K562 (cell line): ENCODE measurements at regions not wholly inside any gene's neighbourhood (a gene's known extent, or its start where the extent isn't known, plus 50 kb on each side); places are given as distances from the start of the nearest gene placed in this dataset.

ENCODE experiments used
- ATAC-seq: fragments of 200-7000 bp; cut with Tn5 transposase; 3 replicates; pipeline ENCODE4 v1.9.1; 2020; ENCODE audit warnings: moderate library complexity
- BruUV-seq: library from RNA; stranded (reverse); fragments of 400-500 nt; replicated peaks from 2 replicates; lab custom pipeline; 2021; lab: Mats Ljungman, UMichigan
- CTCF ChIA-PET: fragments of 300-600 bp; formaldehyde crosslinking; extraction: SDS; loops from one replicate; lab custom pipeline; 2021; ENCODE audit warnings: low intra/inter-chr PET ratio; lab: Yijun Ruan, JAX
- POLR2A ChIA-PET: fragments of 300-600, 350-650 bp; sonication (Branson Sonifier 250); formaldehyde crosslinking; extraction: SDS; loops from one replicate; lab custom pipeline; 2021; ENCODE audit warnings: antibody characterized with exemption, inconsistent platforms; lab: Yijun Ruan, JAX
- DNase-seq, 4 experiments: peaks; one replicate each; pipeline versions ENCODE4 v3.0.0 to v3.0.0-alpha.2; 2011 to 2018; ENCODE audit warnings: low spot score in 3 of 4, mixed read lengths in 3 of 4; ENCODE audit errors: extremely low read depth in 1 of 4
- FAIRE-seq: peaks from 2 replicates; lab custom pipeline; 2011; peaks lifted over from hg19 to GRCh38; lab: Jason Lieb, UNC
- H2AFZ ChIP-seq: 2 replicates; pipeline ENCODE4 v1.6.0; 2011; ENCODE audit warnings: low read depth, low read length, control low read depth, inconsistent platforms
- H3K27ac ChIP-seq: fragments of 200-600 bp; 3 replicates; pipeline ENCODE4 v1.8.0; 2011; ENCODE audit warnings: low read depth, mild to moderate bottlenecking, control low read depth, inconsistent platforms, low read length, moderate library complexity, mixed read lengths; ENCODE audit errors: extremely low read depth
- H3K27me3 ChIP-seq, 2 experiments: fragments of 300-600 bp in 1 of 2; 2 replicates in 1 of 2; 3 replicates in 1 of 2; pipeline versions ENCODE4 v1.6.0 to v1.8.0; 2011; ENCODE audit warnings: inconsistent platforms in 2 of 2, low read length in 2 of 2, mild to moderate bottlenecking in 1 of 2, mixed read lengths in 1 of 2, moderate library complexity in 1 of 2; ENCODE audit not compliant: control insufficient read depth in 2 of 2, insufficient read depth in 2 of 2
- H3K36me3 ChIP-seq: fragments of 300-600 bp; 3 replicates; pipeline ENCODE4 v1.8.0; 2011; ENCODE audit warnings: mild to moderate bottlenecking, low read length, inconsistent platforms; ENCODE audit not compliant: control insufficient read depth, insufficient read depth
- H3K4me1 ChIP-seq, 2 experiments: fragments of 200-600 bp in 1 of 2; replicated peaks in 1 of 2; 2 replicates in 1 of 2; 3 replicates in 1 of 2; pipeline versions ENCODE4 v1.5.1 to v1.8.0; 2011; ENCODE audit warnings: inconsistent platforms in 2 of 2, low read length in 2 of 2, mild to moderate bottlenecking in 1 of 2, mixed read lengths in 1 of 2, moderate library complexity in 1 of 2; ENCODE audit not compliant: control insufficient read depth in 2 of 2, insufficient read depth in 2 of 2
- H3K4me2 ChIP-seq: 2 replicates; pipeline ENCODE4 v1.6.1; 2011; ENCODE audit warnings: low read length, control low read depth, inconsistent platforms, mixed read lengths; ENCODE audit not compliant: insufficient read depth
- H3K4me3 ChIP-seq: fragments of 200-600 bp; sonication (generic), shearing (Covaris generic); 2 replicates; pipeline ENCODE4 v1.5.1; 2016; ENCODE audit warnings: control low read depth, inconsistent platforms
- H3K79me2 ChIP-seq: fragments of 200-600 bp; 3 replicates; pipeline ENCODE4 v1.8.0; 2011; ENCODE audit warnings: low read length, inconsistent platforms; ENCODE audit not compliant: control insufficient read depth, insufficient read depth
- H3K9ac ChIP-seq, 2 experiments: 2 replicates each; pipeline versions ENCODE4 v1.6.0 to v1.6.1; 2011; ENCODE audit warnings: low read depth in 2 of 2, low read length in 2 of 2, control low read depth in 1 of 2, inconsistent platforms in 1 of 2, mild to moderate bottlenecking in 1 of 2, mixed read lengths in 1 of 2; ENCODE audit not compliant: insufficient read depth in 1 of 2
- H3K9me1 ChIP-seq: one replicate; pipeline ENCODE4 v1.6.0; 2011; ENCODE audit warnings: inconsistent platforms, mild to moderate bottlenecking, low read length, moderate library complexity; ENCODE audit not compliant: control insufficient read depth, insufficient read depth
- H3K9me3 ChIP-seq: replicated peaks from 2 replicates; pipeline ENCODE4 v1.5.1; 2011; ENCODE audit warnings: low read depth, low read length, inconsistent platforms; ENCODE audit not compliant: control insufficient read depth, insufficient read depth
- H4K20me1 ChIP-seq: replicated peaks from 2 replicates; pipeline ENCODE4 v1.6.1; 2011; ENCODE audit warnings: low read length, inconsistent platforms, mixed read lengths; ENCODE audit not compliant: control insufficient read depth, insufficient read depth
- BMI1 ChIP-seq: fragments of 150-350 bp; IDR thresholded peaks from 2 replicates; pipeline ENCODE4 v1.6.1; 2014; ENCODE audit warnings: low read length
- CSDE1 ChIP-seq, 2 experiments: fragments of 450-650 bp; IDR thresholded peaks; 2 replicates each; pipeline ENCODE4 v1.6.1; 2016; ENCODE audit warnings: mild to moderate bottlenecking in 1 of 2
- ETS2 ChIP-seq: IDR thresholded peaks from 2 replicates; pipeline ENCODE4 v1.6.1; 2016; ENCODE audit warnings: borderline replicate concordance, missing genetic modification characterization, mild to moderate bottlenecking, moderate library complexity, missing compliant biosample characterization; ENCODE audit not compliant: poor library complexity, severe bottlenecking
- HDAC1 ChIP-seq, 2 experiments: fragments of 450-650 bp; IDR thresholded peaks; 2 replicates each; pipeline ENCODE4 v1.6.1; 2016 to 2017; ENCODE audit warnings: inconsistent platforms in 1 of 2, mild to moderate bottlenecking in 1 of 2, moderate library complexity in 1 of 2
- HDAC6 ChIP-seq: IDR thresholded peaks from 2 replicates; pipeline ENCODE4 v1.6.1; 2012; ENCODE audit warnings: low read depth, mild to moderate bottlenecking, control low read depth, inconsistent platforms, low read length, moderate library complexity
- HNRNPK ChIP-seq: fragments of 200-400 bp; formaldehyde crosslinking; IDR thresholded peaks from one replicate; pipeline ENCODE4 v1.6.1; 2018; ENCODE audit warnings: mild to moderate bottlenecking, low read depth, low read length; ENCODE audit not compliant: poor library complexity, severe bottlenecking
- MAFG ChIP-seq: fragments of 450-650 bp; conservative IDR thresholded peaks from 2 replicates; pipeline ENCODE4 v1.6.1; 2016; ENCODE audit warnings: missing genetic modification characterization, missing compliant biosample characterization
- MAFK ChIP-seq: IDR thresholded peaks from 2 replicates; pipeline ENCODE4 v1.6.1; 2011; ENCODE audit warnings: low read length, improper control_type of control experiment
- MBD2 ChIP-seq: sonication (generic); IDR thresholded peaks from 2 replicates; pipeline ENCODE4 v1.6.1; 2016; ENCODE audit warnings: low read depth, borderline replicate concordance
- SRSF9 ChIP-seq: fragments of 200-400 bp; formaldehyde crosslinking; IDR thresholded peaks from 2 replicates; pipeline ENCODE4 v1.6.1; 2017; ENCODE audit warnings: low read depth, low read length, borderline replicate concordance
- SUPT5H ChIP-seq: fragments of 450-650 bp; IDR thresholded peaks from 2 replicates; pipeline ENCODE4 v1.6.1; 2016
- ZBTB11 ChIP-seq, 3 experiments: fragments of 200-800 bp in 1 of 3; fragments of 250-450 bp in 1 of 3; fragments of 450-650 bp in 1 of 3; sonication (Bioruptor Pico) in 1 of 3; sonication (Bioruptor generic) in 1 of 3; formaldehyde crosslinking in 1 of 3; IDR thresholded peaks; 2 replicates each; pipeline versions ENCODE4 v1.6.1 to v1.8.0; 2016 to 2022; ENCODE audit warnings: mild to moderate bottlenecking in 2 of 3, missing genetic modification characterization in 2 of 3, missing compliant biosample characterization in 1 of 3, moderate library complexity in 1 of 3
- ZFX ChIP-seq: sonication (generic); formaldehyde crosslinking; IDR thresholded peaks from 2 replicates; pipeline ENCODE4 v1.8.0; 2022; ENCODE audit warnings: mild to moderate bottlenecking, missing genetic modification reagents, moderate library complexity
- ZNF57 ChIP-seq: fragments of 450-650 bp; formaldehyde crosslinking; IDR thresholded peaks from 2 replicates; pipeline ENCODE4 v1.4.0; 2020; ENCODE audit warnings: mild to moderate bottlenecking, moderate library complexity
- WGBS: fragments of 100-300 bp; shearing (Covaris generic); methylation state at CpG from one replicate; pipeline ENCODE4 v1.1.6; 2016; ENCODE audit warnings: low coverage, mixed read lengths; ENCODE audit not compliant: insufficient coverage; ENCODE audit errors: missing lambda C conversion rate; 5-methylcytosine and 5-hydroxymethylcytosine counted together
- in situ Hi-C: fragments of 300-500 bp; cut with MboI; formaldehyde crosslinking; loops from 4 replicates; pipeline ENCODE4 v1.15.0; 2018; ENCODE audit warnings: inconsistent platforms, mixed read lengths
- intact Hi-C: fragments of 100-400 bp; cut with micrococcal nuclease; formaldehyde crosslinking; loops from 2 replicates; pipeline ENCODE4 v1.14.2; 2022
- TF ChIP-seq, protein P1 (sequence below): fragments of 450-650 bp; formaldehyde crosslinking; IDR thresholded peaks from 2 replicates; pipeline ENCODE4 v1.4.0; 2020; ENCODE audit warnings: mild to moderate bottlenecking, mixed read lengths
- TF ChIP-seq, protein P2 (sequence below): fragments of 450-650 bp; IDR thresholded peaks from 2 replicates; pipeline ENCODE4 v1.6.1; 2017; ENCODE audit warnings: antibody characterized with exemption

DNA sequence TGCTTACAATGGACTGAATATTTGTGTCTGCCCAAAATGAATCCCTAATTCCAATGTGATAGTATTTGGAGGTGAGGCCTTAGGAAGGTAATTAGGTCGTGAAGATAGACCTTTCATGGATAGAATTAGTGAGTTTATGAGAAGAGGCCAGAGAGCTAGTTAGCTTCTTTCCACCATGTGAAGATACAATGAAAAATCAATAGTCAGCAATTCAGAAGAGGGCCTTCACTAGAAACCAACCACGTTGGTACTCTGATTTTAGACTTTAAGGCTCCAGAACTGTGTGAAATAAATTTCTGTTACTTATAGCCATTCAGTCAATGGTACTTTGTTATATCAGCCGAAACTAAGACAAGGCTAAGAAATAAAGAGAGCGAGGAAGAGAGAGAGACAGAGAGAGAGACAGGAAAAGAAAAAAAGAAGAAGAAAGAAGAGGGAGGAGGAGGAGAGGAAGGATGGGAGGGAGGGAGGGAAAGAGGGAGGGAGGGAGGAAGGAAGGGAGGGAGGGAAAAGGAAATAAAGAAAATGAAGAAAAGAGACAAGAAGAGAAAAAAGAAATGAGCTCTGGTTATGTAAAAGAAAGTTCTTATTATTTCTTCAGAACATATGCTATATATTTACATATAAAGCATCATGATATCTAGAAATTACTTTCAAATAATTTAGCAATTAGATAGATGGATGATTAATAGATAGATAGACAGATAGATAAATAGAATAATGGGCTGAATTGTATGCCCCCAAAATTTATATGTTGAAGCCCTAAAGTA is 1725.3 kb downstream of the EFNA5 start:
- POLR2A ChIA-PET, result no interaction called here
- in situ Hi-C loops, result no loop called here
- peak; percentile 51 for TF ChIP-seq HNRNPK
- no peak for TF ChIP-seq CSDE1 (IDR thresholded peaks at IDR 0.05)
- TF ChIP-seq, protein P1, sequence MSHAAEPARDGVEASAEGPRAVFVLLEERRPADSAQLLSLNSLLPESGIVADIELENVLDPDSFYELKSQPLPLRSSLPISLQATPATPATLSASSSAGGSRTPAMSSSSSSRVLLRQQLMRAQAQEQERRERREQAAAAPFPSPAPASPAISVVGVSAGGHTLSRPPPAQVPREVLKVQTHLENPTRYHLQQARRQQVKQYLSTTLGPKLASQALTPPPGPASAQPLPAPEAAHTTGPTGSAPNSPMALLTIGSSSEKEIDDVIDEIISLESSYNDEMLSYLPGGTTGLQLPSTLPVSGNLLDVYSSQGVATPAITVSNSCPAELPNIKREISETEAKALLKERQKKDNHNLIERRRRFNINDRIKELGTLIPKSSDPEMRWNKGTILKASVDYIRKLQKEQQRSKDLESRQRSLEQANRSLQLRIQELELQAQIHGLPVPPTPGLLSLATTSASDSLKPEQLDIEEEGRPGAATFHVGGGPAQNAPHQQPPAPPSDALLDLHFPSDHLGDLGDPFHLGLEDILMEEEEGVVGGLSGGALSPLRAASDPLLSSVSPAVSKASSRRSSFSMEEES (CRISPR knock-in tag), result no peak
- no peak for TF ChIP-seq MBD2
- no peak for TF ChIP-seq SRSF9
- TF ChIP-seq BMI1, result no peak
- TF ChIP-seq HDAC6, result no peak
- TF ChIP-seq, protein P2, sequence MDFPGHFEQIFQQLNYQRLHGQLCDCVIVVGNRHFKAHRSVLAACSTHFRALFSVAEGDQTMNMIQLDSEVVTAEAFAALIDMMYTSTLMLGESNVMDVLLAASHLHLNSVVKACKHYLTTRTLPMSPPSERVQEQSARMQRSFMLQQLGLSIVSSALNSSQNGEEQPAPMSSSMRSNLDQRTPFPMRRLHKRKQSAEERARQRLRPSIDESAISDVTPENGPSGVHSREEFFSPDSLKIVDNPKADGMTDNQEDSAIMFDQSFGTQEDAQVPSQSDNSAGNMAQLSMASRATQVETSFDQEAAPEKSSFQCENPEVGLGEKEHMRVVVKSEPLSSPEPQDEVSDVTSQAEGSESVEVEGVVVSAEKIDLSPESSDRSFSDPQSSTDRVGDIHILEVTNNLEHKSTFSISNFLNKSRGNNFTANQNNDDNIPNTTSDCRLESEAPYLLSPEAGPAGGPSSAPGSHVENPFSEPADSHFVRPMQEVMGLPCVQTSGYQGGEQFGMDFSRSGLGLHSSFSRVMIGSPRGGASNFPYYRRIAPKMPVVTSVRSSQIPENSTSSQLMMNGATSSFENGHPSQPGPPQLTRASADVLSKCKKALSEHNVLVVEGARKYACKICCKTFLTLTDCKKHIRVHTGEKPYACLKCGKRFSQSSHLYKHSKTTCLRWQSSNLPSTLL, result no peak
- no peak for TF ChIP-seq SUPT5H
- no peak for TF ChIP-seq ETS2 (tag)
- TF ChIP-seq MAFK, result 0 out of 2 replicates have a peak, but pooled peaks have one; percentile 15
- TF ChIP-seq ZNF57 (CRISPR knock-in tag), result no peak
- no peak for TF ChIP-seq ZFX (CRISPR knock-in tag)
- no peak for TF ChIP-seq ZBTB11 (CRISPR knock-in tag; IDR thresholded peaks at IDR 0.05)
- TF ChIP-seq HDAC1 (IDR thresholded peaks at IDR 0.05), result no peak
- TF ChIP-seq MAFG (tag), result 0 out of 2 replicates have a peak, but pooled peaks have one; percentile 14

More for the DNA sequence above, 1725.3 kb downstream of the EFNA5 start:
- BruUV-seq, result no TSS peak
- Histone ChIP-seq H2AFZ (no peak overlapping the region), H3K4me1 (no peaks in the 10 kb centered on the region), H3K36me3 (no peaks in the 10 kb centered on the region), H3K27me3 (no peaks in the 10 kb centered on the region), H3K4me3 (no peak overlapping the region), H3K9ac (no peak overlapping the region), H3K9me3 (no peaks in the 10 kb centered on the region), H3K79me2 (no peaks in the 10 kb centered on the region), H4K20me1 (no peaks in the 10 kb centered on the region), H3K9me1 (no peaks in the 10 kb centered on the region), H3K27ac (no peak overlapping the region), H3K4me2 (no peak overlapping the region)
- CTCF ChIA-PET, result no interaction called here
- no peak for ATAC-seq
- FAIRE-seq, result no peak
- intact Hi-C loops, result no loop called here
- WGBS, result 12% methylated on average over 4 of the region's 4 CpGs
- no peak for DNase-seq
